Neutrophil (primary cell): ENCODE measurements at regions not wholly inside any gene's neighbourhood (a gene's known extent, or its start where the extent isn't known, plus 50 kb on each side); places are given as distances from the start of the nearest gene placed in this dataset.

Experiments used
- H3K27ac ChIP-seq: fragments of 200-600 bp; sonication (generic); 2 replicates; pipeline ENCODE4 v1.5.1; 2016; ENCODE audit warnings: mild to moderate bottlenecking, moderate library complexity
- H3K27me3 ChIP-seq: fragments of 200-600 bp; sonication (generic); 2 replicates; pipeline ENCODE4 v1.6.0; 2016; ENCODE audit warnings: mild to moderate bottlenecking
- H3K36me3 ChIP-seq: fragments of 200-600 bp; sonication (generic); 2 replicates; pipeline ENCODE4 v1.5.1; 2017
- H3K4me1 ChIP-seq, 2 experiments: fragments of 200-600 bp in 1 of 2; sonication (generic) in 1 of 2; 1 replicate in 1 of 2; 2 replicates in 1 of 2; pipeline versions ENCODE4 v1.5.1 to v1.6.1; 2013 to 2016; ENCODE audit warnings: low read depth in 1 of 2, low read length in 1 of 2, mild to moderate bottlenecking in 1 of 2, moderate library complexity in 1 of 2; ENCODE audit not compliant: control insufficient read depth in 1 of 2, insufficient read depth in 1 of 2
- H3K4me3 ChIP-seq, 2 experiments: fragments of 200-600 bp in 1 of 2; sonication (generic) in 1 of 2; 1 replicate in 1 of 2; 2 replicates in 1 of 2; pipeline ENCODE4 v1.5.1; 2013 to 2016; ENCODE audit warnings: low read depth in 1 of 2, low read length in 1 of 2, mild to moderate bottlenecking in 1 of 2, moderate library complexity in 1 of 2
- H3K9me3 ChIP-seq: fragments of 200-600 bp; sonication (generic); 2 replicates; pipeline ENCODE4 v1.5.1; 2016
- CTCF ChIP-seq: fragments of 200-600 bp; sonication (generic); IDR thresholded peaks from 2 replicates; pipeline ENCODE4 v1.5.1; 2016; ENCODE audit warnings: antibody characterized with exemption

GRCh38 chr22:48052621-48052890, 1290.1 kb downstream of the TBC1D22A start:
- Histone ChIP-seq H3K4me3 (no peak overlapping the region), H3K4me1 (no peaks in the 10 kb centered on the region), H3K9me3 (no peaks in the 10 kb centered on the region), H3K27ac (no peak overlapping the region), H3K36me3 (no peaks in the 10 kb centered on the region), H3K27me3 (no peaks in the 10 kb centered on the region)
- no peak for TF ChIP-seq CTCF

GRCh38 chr22:48051796-48052620, 1289.6 kb downstream of the TBC1D22A start:
- no peak overlapping the region for H3K27ac ChIP-seq
- H3K27me3 ChIP-seq, result no peaks in the 10 kb centered on the region
- H3K4me3 ChIP-seq, result no peak overlapping the region
- H3K4me1 ChIP-seq, result no peaks in the 10 kb centered on the region
- no peaks in the 10 kb centered on the region for H3K9me3 ChIP-seq
- no peaks in the 10 kb centered on the region for H3K36me3 ChIP-seq
- no peak for TF ChIP-seq CTCF

- H3K9me3 ChIP-seq, result no peaks in the 10 kb centered on the region
- no peaks in the 10 kb centered on the region for H3K27me3 ChIP-seq
- H3K27ac ChIP-seq, result no peak overlapping the region
- no peak overlapping the region for H3K4me3 ChIP-seq
- no peaks in the 10 kb centered on the region for H3K4me1 ChIP-seq
- no peak for TF ChIP-seq CTCF
- H3K36me3 ChIP-seq, result no peaks in the 10 kb centered on the region
Measured at GRCh38 chr22:48050836-48051235, 1288.4 kb downstream of the TBC1D22A start.

- no peak overlapping the region for H3K4me3 ChIP-seq
- no peak for TF ChIP-seq CTCF
- no peaks in the 10 kb centered on the region for H3K9me3 ChIP-seq
Measured at GRCh38 chr22:48049116-48049515, 1286.7 kb downstream of the TBC1D22A start.

GRCh38 chr22:48047722-48048500, 1285.5 kb downstream of the TBC1D22A start:
- Histone ChIP-seq H3K27me3 (peaks cover 12% of the 10 kb centered on the region), H3K4me3 (no peak overlapping the region), H3K36me3 (no peaks in the 10 kb centered on the region), H3K4me1 (no peaks in the 10 kb centered on the region), H3K9me3 (no peaks in the 10 kb centered on the region), H3K27ac (no peak overlapping the region)
- TF ChIP-seq CTCF, result no peak

More at GRCh38 chr22:48049116-48049515, 1286.7 kb downstream of the TBC1D22A start:
- Histone ChIP-seq H3K27me3 (peaks cover 12% of the 10 kb centered on the region), H3K36me3 (no peaks in the 10 kb centered on the region), H3K27ac (no peak overlapping the region), H3K4me1 (no peaks in the 10 kb centered on the region)
